ENCODE measurements at regions not wholly inside any gene's neighbourhood (a gene's known extent, or its start where the extent isn't known, plus 50 kb on each side); places are given as distances from the start of the nearest gene placed in this dataset.

- H3K4me3 ChIP-seq (ENCODE audit: low read length), result peak overlapping the region; percentile 87
- no peaks in the 10 kb centered on the region for H3K9me3 ChIP-seq (ENCODE audit: low read length)
- intact Hi-C loops (cut with micrococcal nuclease), result no loop called here
- H3K36me3 ChIP-seq (ENCODE audit: low read depth, low read length), result no peaks in the 10 kb centered on the region
- no peak for TF ChIP-seq CTCF (conservative IDR thresholded peaks at IDR 0.05; ENCODE audit: low read depth, low read length)
- no peak for TF ChIP-seq EZH2 (IDR thresholded peaks at IDR 0.05; ENCODE audit: low read length, unreplicated experiment)
- no peak for TF ChIP-seq EZH2phosphoT487 (IDR thresholded peaks at IDR 0.05; ENCODE audit: borderline replicate concordance, low read length)
- peak; percentile 43 for DNase-seq
- H3F3A ChIP-seq (ENCODE audit: low read length, unreplicated experiment), result no peaks in the 10 kb centered on the region
- peak overlapping the region; percentile 58 for H3K9ac ChIP-seq (ENCODE audit: low read length)
- peaks cover 16% of the 10 kb centered on the region for H3K4me1 ChIP-seq (ENCODE audit: insufficient read depth, low read length)
- no peaks in the 10 kb centered on the region for H3K79me2 ChIP-seq (ENCODE audit: low read length)
- H3K27ac ChIP-seq (ENCODE audit: low read length), result peak overlapping the region; percentile 55
- POLR2A ChIA-PET (ENCODE audit: unreplicated experiment), result no interaction called here
- no peaks in the 10 kb centered on the region for H4K20me1 ChIP-seq (ENCODE audit: low read length)
- H3K9me2 ChIP-seq (replicated peaks; ENCODE audit: low read length), result no peaks in the 10 kb centered on the region
- ATAC-seq, result no peak; the same call in 1 of the 2 replicates
- H3K4me2 ChIP-seq (ENCODE audit: low read length), result peak overlapping the region; percentile 99
- BruUV-seq (replicated peaks), result TSS peak; percentile 87
- peak overlapping the region; percentile 93 for H2AFZ ChIP-seq (ENCODE audit: low read length)
- CTCF ChIA-PET, result no interaction called here
- H3K27me3 ChIP-seq (ENCODE audit: low read length), result peaks cover 22% of the 10 kb centered on the region
Observed at GRCh38 chr7:25857376-25858067, 294.5 kb upstream of the NFE2L3 start.

GRCh38 chr7:25858200-25858524 is 293.8 kb upstream of the NFE2L3 start:
- DNase-seq, result no peak
- Histone ChIP-seq H3K4me3 (ENCODE audit: low read length) (0 out of 2 replicates have a peak overlapping the region, but pooled peaks have one; percentile 87), H3K4me1 (ENCODE audit: insufficient read depth, low read length) (peaks cover 20% of the 10 kb centered on the region), H3K79me2 (ENCODE audit: low read length) (no peaks in the 10 kb centered on the region), H3K36me3 (ENCODE audit: low read depth, low read length) (no peaks in the 10 kb centered on the region), H2AFZ (ENCODE audit: low read length) (no peak overlapping the region), H3K9ac (ENCODE audit: low read length) (no peak overlapping the region), H3K9me2 (replicated peaks; ENCODE audit: low read length) (no peaks in the 10 kb centered on the region), H3F3A (ENCODE audit: low read length, unreplicated experiment) (no peaks in the 10 kb centered on the region), H3K27ac (ENCODE audit: low read length) (no peak overlapping the region), H4K20me1 (ENCODE audit: low read length) (no peaks in the 10 kb centered on the region), H3K9me3 (ENCODE audit: low read length) (no peaks in the 10 kb centered on the region), H3K27me3 (ENCODE audit: low read length) (peaks cover 16% of the 10 kb centered on the region), H3K4me2 (ENCODE audit: low read length) (no peak overlapping the region)
- no peak for ATAC-seq
- ChIA-PET POLR2A (ENCODE audit: unreplicated experiment) (no interaction called here), CTCF (no interaction called here)
- intact Hi-C loops (cut with micrococcal nuclease), result no loop called here
- BruUV-seq (replicated peaks), result no TSS peak
- no peak for TF ChIP-seq EZH2phosphoT487 (IDR thresholded peaks at IDR 0.05; ENCODE audit: borderline replicate concordance, low read length)
- no peak for TF ChIP-seq CTCF (conservative IDR thresholded peaks at IDR 0.05; ENCODE audit: low read depth, low read length)
- no peak for TF ChIP-seq EZH2 (IDR thresholded peaks at IDR 0.05; ENCODE audit: low read length, unreplicated experiment)

- Histone ChIP-seq H3K4me1 (ENCODE audit: insufficient read depth, low read length) (peaks cover 20% of the 10 kb centered on the region), H3K9me3 (ENCODE audit: low read length) (no peaks in the 10 kb centered on the region), H3K79me2 (ENCODE audit: low read length) (no peaks in the 10 kb centered on the region), H3K27ac (ENCODE audit: low read length) (no peak overlapping the region), H4K20me1 (ENCODE audit: low read length) (no peaks in the 10 kb centered on the region), H3K27me3 (ENCODE audit: low read length) (peaks cover 16% of the 10 kb centered on the region), H3K4me2 (ENCODE audit: low read length) (no peak overlapping the region), H3F3A (ENCODE audit: low read length, unreplicated experiment) (no peaks in the 10 kb centered on the region), H3K9me2 (replicated peaks; ENCODE audit: low read length) (no peaks in the 10 kb centered on the region), H2AFZ (ENCODE audit: low read length) (no peak overlapping the region), H3K4me3 (ENCODE audit: low read length) (no peak overlapping the region), H3K36me3 (ENCODE audit: low read depth, low read length) (no peaks in the 10 kb centered on the region), H3K9ac (ENCODE audit: low read length) (no peak overlapping the region)
- DNase-seq (no peak), ATAC-seq (no peak)
- ChIA-PET POLR2A (ENCODE audit: unreplicated experiment) (no interaction called here), CTCF (no interaction called here)
- no TSS peak for BruUV-seq (replicated peaks)
- intact Hi-C loops (cut with micrococcal nuclease), result no loop called here
- no peak for TF ChIP-seq CTCF (conservative IDR thresholded peaks at IDR 0.05; ENCODE audit: low read depth, low read length)
- TF ChIP-seq EZH2phosphoT487 (IDR thresholded peaks at IDR 0.05; ENCODE audit: borderline replicate concordance, low read length), result no peak
- TF ChIP-seq EZH2 (IDR thresholded peaks at IDR 0.05; ENCODE audit: low read length, unreplicated experiment), result no peak
Observed at GRCh38 chr7:25858525-25859411, 293.2 kb upstream of the NFE2L3 start.

Data from PC-3 (cell line).